GM21528 (cell line): ENCODE measurements at regions not wholly inside any gene's neighbourhood (a gene's known extent, or its start where the extent isn't known, plus 50 kb on each side); places are given as distances from the start of the nearest gene placed in this dataset.

Experiments
- ATAC-seq: cut with Tn5 transposase; IDR thresholded peaks from one replicate; pipeline ENCODE4 v1.9.1; 2021; ENCODE audit warnings: mild to moderate bottlenecking, moderate library complexity; ENCODE audit not compliant: unreplicated experiment, low FRiP score

GRCh38 chr5:168169791-168170190 lies 121.7 kb upstream of the WWC1 start:
- ATAC-seq, result no peak

- no peak for ATAC-seq
Observed at GRCh38 chr5:168171901-168172759, 119.3 kb upstream of the WWC1 start.

DNA sequence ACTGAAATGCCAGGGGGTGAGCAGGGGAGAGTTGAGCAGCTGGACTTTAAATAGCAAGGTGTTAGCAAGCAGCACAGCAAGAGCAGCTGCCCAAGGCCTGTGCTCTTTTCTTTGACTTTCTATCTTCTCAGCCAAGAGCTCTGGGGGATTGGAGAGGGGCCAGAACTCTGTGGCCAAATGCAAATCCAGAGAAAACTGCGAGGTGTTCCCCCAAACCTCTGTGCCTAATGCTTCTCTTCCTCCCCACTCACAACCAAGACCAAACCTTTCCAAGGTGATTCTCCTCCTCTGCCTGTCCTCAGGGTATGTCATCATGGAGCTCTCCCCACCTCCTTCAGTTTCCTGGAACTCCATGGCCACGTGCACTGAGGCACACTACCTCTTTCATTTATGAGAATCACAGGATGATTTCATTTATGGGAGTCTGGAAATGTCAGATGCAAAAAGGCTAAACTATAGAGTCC lies 118.7 kb upstream of the WWC1 start:
- no peak for ATAC-seq

DNA sequence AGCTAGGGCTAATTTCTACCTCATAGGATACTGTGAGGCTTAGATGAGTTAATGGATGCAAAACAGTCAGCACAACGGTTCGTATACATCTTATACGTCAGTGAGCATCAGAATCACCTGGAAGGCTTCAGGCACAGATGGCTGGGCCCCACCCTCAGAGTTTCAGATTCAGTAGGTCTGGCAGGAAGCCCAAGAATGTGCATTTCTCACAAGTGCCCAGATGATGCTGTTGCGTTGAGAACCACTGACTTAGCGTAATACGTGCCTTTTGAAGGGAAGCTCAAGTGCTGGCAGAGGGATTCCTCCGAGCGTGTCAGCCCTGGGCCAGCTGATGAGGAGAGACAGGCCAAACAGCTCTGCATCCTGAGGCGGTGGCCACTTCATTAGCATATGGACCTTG lies 117.1 kb upstream of the WWC1 start:
- ATAC-seq, result no peak

DNA sequence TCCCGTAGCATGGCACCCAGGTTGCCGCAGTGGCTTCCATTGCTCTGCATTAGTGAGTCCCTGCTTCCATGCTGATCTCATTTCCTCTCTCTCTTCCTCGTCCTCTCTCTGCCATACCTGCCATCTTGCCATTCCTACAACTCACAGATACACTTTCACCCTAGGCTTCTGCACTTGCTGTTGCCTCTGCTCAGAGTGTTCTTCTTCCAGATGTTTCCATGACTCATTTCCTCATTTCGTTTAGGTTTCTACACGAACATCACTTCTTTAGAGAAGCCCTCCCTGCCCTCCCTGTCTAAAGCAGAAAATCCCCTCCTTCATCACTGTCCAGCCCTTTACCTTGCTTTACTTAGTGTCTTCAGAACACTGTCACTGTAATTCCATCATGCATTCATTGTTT lies 115.2 kb upstream of the WWC1 start:
- no peak for ATAC-seq

DNA sequence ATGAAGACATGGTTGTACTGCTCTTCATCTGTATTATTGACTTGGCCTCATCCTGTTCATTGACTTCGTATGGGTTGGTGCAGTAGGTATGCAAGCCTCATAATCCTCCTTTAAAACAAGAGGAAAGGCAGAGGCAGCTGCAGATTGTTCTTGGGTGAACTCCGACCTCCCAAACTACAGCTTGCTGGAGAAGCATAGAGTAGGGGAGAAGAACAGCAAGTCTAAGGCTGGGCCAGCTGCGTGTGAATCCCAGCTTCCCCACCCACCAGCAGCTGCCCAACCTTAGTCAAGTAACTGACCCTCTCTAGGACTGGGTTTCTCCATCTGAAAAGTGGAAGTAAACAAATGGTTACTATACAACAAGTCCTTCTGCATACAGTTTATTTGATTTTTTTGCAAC lies 114.5 kb upstream of the WWC1 start:
- no peak for ATAC-seq

DNA sequence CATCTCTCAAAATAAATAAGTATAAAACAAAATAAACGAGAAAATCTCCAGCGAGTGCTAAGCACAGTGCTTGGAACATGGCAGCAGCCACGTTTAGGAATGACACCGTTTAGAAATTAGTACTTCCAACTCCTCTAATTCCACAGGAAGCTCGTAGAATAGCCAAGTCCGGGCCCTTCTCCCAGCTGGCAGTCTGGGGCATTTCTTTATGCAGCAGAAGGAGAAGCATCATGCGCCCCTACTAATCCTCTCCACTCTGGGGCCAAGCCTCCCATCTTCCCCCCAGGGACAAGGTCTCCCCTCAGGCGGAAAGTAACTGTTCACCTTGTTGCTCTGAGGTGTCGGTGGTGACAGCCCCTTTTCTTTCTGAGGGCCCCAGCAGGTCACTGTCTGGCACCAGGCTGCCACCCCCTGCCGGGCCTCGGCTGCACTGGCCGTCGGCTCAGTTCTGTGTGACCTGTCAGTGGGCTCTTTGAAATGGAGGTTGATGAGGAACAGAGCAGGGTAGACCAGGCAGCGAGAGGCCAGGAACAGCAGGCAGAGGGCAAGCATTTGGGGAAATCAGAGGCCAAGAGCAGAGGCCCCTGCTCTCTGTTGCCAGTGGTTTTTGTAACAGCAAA lies 113.5 kb upstream of the WWC1 start:
- ATAC-seq, result no peak

DNA sequence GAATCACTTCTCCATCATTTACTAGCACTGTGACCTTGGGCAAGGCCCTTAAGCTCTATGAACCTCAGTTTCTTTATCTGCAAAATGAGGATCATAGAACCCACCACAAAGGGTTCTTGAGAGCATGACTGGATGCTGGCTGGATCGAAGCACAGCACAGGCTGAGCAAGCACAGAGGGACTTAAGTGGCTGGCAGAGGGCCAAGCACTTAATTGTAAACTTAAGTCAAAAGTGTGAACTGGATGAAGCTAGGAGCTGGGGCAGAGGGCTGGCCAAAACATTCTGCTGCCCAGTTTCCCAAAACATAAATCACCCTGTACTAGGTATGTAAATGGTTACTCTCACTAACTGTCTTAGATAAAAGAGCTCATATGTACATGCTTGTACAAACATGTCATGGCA lies 112.3 kb upstream of the WWC1 start:
- no peak for ATAC-seq

DNA sequence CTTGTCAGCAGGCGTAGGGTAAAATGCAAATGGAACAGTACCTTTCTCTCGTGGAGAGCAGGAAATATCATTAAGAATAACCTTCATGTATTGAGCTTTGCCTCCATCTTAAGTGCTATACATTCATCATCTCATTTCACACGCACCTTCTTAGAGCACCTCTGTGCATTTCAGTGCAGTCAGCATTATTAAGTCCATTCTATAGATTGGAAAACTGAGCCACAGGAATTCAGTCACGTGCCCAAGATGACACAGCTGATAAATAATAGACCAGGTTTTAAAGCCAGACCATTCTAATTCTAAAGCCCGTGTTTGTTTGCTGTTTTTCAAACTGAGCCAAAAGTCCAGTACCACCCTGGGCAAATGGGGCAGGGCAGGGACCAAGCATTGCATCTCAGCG lies 109.2 kb upstream of the WWC1 start:
- no peak for ATAC-seq

- ATAC-seq, result no peak
Observed at GRCh38 chr5:168184103-168184502, 107.3 kb upstream of the WWC1 start.

- no peak for ATAC-seq
Observed at GRCh38 chr5:168186289-168187074, 105.0 kb upstream of the WWC1 start.

- ATAC-seq, result no peak
Observed at GRCh38 chr5:168187614-168188013, 103.8 kb upstream of the WWC1 start.

DNA sequence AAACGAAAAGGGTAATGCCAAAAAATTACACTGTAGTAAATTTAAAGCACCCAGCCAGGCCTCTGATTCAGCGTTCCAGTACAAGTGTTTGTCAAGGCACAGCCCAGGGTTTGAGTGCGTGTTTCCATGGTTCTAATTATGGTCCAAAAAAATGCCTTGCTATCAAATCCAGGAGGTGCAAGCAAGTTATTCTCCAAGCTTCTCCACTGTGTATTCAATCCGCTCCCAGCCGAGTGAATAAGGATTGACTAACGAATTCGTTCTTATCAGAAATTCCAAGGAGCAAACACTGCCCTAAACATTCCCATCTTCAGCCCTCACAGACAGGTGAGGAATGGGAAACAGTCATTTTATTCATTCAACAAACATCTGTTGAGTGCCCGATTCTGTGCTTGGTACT lies 103.3 kb upstream of the WWC1 start:
- no peak for ATAC-seq

DNA sequence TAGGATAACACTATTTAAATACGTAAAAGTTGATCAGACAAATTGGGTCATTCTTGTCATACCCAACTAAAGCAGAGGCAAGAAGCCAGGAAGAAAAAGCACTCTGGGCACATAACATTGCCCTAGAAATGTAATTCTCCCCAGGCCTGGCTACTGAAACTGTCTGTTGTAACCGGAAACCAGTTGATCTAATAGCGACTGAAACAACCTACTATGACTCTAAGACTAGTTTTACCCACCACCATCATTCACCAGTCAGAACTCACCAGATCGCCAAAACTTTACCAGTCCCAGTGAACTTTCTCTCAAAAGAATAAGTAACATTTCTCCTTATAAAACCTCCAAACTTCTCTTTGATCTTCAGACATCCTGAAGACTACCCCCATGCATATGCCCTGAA lies 99.3 kb upstream of the WWC1 start:
- no peak for ATAC-seq

- no peak for ATAC-seq
Observed at GRCh38 chr5:168193493-168194250, 97.8 kb upstream of the WWC1 start.

GRCh38 chr5:168195110-168195509 lies 96.3 kb upstream of the WWC1 start:
- no peak for ATAC-seq

DNA sequence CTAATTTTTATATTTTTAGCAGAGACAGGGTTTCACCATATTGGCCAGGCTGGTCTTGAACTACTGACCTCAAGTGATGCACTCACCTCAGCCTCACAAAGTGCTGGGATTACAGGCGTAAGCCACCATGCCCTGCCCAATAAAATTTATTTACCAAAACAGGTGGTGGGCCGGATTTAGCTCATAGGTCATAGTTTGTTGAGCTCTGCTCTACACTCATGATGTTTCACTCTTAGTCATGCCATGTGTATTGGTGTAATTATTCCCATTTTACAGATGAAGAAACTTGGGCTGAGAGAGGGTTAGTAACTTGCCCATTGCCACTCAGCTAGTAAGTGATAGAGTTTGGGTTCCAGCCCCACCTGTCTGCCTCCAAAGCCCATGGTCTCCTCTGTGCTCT lies 93.1 kb upstream of the WWC1 start:
- ATAC-seq, result no peak

GRCh38 chr5:168202996-168203395 lies 88.4 kb upstream of the WWC1 start:
- no peak for ATAC-seq

GRCh38 chr5:168204165-168204564 lies 87.3 kb upstream of the WWC1 start:
- no peak for ATAC-seq

DNA sequence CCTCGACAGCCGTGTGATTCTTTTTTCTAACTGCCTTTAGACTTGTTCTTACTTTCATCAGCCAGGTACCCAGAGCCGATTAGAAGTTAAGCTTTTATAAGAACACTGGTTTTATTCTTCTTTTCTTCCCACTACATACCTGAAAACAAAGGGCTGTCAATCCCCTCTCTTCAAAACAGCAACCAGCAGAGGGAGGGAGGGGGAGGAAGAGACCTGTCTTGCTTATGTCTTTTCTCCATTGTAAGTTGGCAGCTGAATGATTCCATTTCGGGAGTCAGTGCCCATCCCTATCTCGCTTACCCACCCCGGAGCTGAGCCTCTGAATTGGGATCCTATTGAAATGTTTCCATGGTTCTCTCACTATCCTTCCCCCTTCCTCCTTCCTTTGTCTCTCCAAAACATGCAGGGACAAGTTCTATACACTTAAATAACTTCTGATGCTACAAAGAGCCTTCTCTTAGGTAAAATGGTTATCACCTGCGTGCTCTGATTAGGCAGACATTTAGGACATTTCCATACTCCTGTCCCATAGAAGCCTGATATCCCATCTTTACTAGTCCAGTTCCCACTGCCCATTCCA lies 83.9 kb upstream of the WWC1 start:
- ATAC-seq, result no peak
